BE2C (cell line): ENCODE measurements at regions not wholly inside any gene's neighbourhood (a gene's known extent, or its start where the extent isn't known, plus 50 kb on each side); places are given as distances from the start of the nearest gene placed in this dataset.

ENCODE experiments used
- DNase-seq: peaks from one replicate; pipeline ENCODE4 v3.0.0-alpha.2; 2020
- H3K27me3 ChIP-seq: fragments of 250-450 bp; sonication (Bioruptor Pico); 2 replicates; pipeline ENCODE4 v1.5.1; 2020; ENCODE audit warnings: mild to moderate bottlenecking
- H3K36me3 ChIP-seq: fragments of 250-450 bp; sonication (Bioruptor Pico); 2 replicates; pipeline ENCODE4 v1.5.1; 2020; ENCODE audit warnings: mild to moderate bottlenecking
- H3K4me1 ChIP-seq: fragments of 250-450 bp; sonication (Bioruptor Pico); 2 replicates; pipeline ENCODE4 v1.5.1; 2020
- H3K4me3 ChIP-seq: 2 replicates; pipeline ENCODE4 v1.5.1; 2011; ENCODE audit warnings: low read depth, low read length
- H3K9me3 ChIP-seq: fragments of 250-450 bp; sonication (Bioruptor Pico); 2 replicates; pipeline ENCODE4 v1.5.1; 2020
- CTCF ChIP-seq: IDR thresholded peaks from 2 replicates; pipeline ENCODE4 v1.5.1; 2012; ENCODE audit warnings: mild to moderate bottlenecking, low read depth, low read length

- Histone ChIP-seq H3K4me3 (no peak overlapping the region), H3K36me3 (no peaks in the 10 kb centered on the region), H3K9me3 (no peaks in the 10 kb centered on the region), H3K27me3 (no peaks in the 10 kb centered on the region), H3K4me1 (no peaks in the 10 kb centered on the region)
- TF ChIP-seq CTCF, result no peak
- DNase-seq, result no peak
Measured at GRCh38 chr4:123812066-123812390, 415.4 kb downstream of the SPRY1 start.

DNA sequence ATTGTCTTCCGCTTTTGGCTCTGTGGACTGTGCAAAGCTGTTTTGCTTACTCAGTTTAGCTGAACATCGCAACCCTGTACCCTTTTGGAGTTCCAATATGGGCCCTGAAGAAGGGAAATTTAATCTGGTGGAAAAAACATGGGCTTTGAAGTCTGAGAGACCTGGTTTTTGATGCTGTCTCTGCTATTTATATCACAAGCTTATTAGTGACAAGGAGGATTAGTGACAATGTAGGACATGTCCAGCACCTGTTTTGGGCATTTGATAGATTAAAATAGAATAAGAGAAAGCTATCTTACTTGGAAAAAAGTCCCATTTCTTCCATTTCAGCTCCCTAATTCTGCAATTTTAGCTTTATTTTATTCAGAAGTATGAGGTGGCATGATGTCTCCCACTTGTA lies 417.3 kb downstream of the SPRY1 start:
- DNase-seq, result no peak
- TF ChIP-seq CTCF, result no peak
- Histone ChIP-seq H3K36me3 (no peaks in the 10 kb centered on the region), H3K27me3 (no peaks in the 10 kb centered on the region), H3K9me3 (no peaks in the 10 kb centered on the region), H3K4me3 (no peak overlapping the region), H3K4me1 (no peaks in the 10 kb centered on the region)

DNA sequence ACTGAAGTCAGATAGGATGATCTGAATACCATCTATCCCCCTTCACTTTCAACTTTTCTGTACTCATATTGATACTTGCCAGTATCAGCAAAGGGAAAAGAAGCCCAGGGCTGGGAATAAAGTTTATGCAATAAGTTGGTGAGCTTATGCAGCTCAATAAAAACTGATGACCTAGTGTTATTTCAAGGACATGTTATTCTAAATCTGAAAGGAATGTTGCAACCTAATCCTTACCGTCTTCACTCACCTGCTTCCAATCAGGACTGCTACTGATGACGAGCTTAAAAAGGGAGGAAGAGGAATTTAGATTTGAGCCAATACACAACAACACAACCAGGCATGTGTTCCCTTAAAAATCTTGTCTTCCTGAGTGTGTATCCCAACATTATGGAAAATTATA lies 419.9 kb downstream of the SPRY1 start:
- H3K4me1 ChIP-seq, result no peaks in the 10 kb centered on the region
- no peak for DNase-seq
- no peaks in the 10 kb centered on the region for H3K36me3 ChIP-seq
- TF ChIP-seq CTCF, result no peak
- H3K4me3 ChIP-seq, result no peak overlapping the region
- no peaks in the 10 kb centered on the region for H3K9me3 ChIP-seq
- no peaks in the 10 kb centered on the region for H3K27me3 ChIP-seq

GRCh38 chr4:123817025-123817688 lies 420.6 kb downstream of the SPRY1 start:
- Histone ChIP-seq H3K9me3 (no peaks in the 10 kb centered on the region), H3K27me3 (no peaks in the 10 kb centered on the region), H3K4me3 (no peak overlapping the region), H3K36me3 (no peaks in the 10 kb centered on the region), H3K4me1 (no peaks in the 10 kb centered on the region)
- DNase-seq, result no peak
- no peak for TF ChIP-seq CTCF

- DNase-seq, result no peak
- Histone ChIP-seq H3K9me3 (no peaks in the 10 kb centered on the region), H3K27me3 (no peaks in the 10 kb centered on the region), H3K36me3 (no peaks in the 10 kb centered on the region), H3K4me1 (no peaks in the 10 kb centered on the region), H3K4me3 (no peak overlapping the region)
- no peak for TF ChIP-seq CTCF
Measured at GRCh38 chr4:123819362-123820035, 422.9 kb downstream of the SPRY1 start.

- no peak for DNase-seq
- H3K36me3 ChIP-seq, result no peaks in the 10 kb centered on the region
- H3K9me3 ChIP-seq, result no peaks in the 10 kb centered on the region
- TF ChIP-seq CTCF, result no peak
- no peaks in the 10 kb centered on the region for H3K27me3 ChIP-seq
- H3K4me3 ChIP-seq, result no peak overlapping the region
- H3K4me1 ChIP-seq, result no peaks in the 10 kb centered on the region
Measured at GRCh38 chr4:123821861-123822260, 425.3 kb downstream of the SPRY1 start.
